NB4 (cell line): ENCODE measurements at regions not wholly inside any gene's neighbourhood (a gene's known extent, or its start where the extent isn't known, plus 50 kb on each side); places are given as distances from the start of the nearest gene placed in this dataset.

Experiments used
- CTCF ChIP-seq: IDR thresholded peaks from one replicate; pipeline ENCODE4 v1.5.1; 2012; ENCODE audit warnings: low read depth, low read length
- MAX ChIP-seq: IDR thresholded peaks from 2 replicates; pipeline ENCODE4 v1.6.1; 2011; ENCODE audit warnings: low read depth, low read length
- POLR2A ChIP-seq: IDR thresholded peaks from 2 replicates; pipeline ENCODE4 v1.6.1; 2011; ENCODE audit warnings: mild to moderate bottlenecking; ENCODE audit not compliant: insufficient read length; ENCODE audit errors: extremely low read depth

DNA sequence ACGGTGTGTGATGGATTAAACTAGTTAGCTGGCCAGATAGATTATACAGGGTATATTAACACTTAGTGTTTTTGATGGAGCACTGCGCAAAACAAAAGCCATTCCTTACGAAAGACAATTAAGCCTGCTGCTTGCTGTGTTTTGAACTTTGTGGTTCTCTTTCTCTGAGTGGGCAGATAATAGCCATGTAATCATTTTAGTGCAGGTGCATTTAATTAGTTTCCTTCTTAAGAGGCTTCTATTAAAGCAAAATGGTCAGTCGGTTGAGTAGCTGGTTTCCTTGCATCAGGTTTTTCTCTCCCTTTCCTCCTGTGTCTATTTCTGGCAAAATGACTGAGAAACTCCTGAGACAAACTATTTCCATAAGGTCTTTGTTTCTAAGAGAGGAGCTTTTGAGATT is 512.5 kb downstream of the DMAC1 start:
- no peak for TF ChIP-seq POLR2A
- TF ChIP-seq CTCF = no peak
- TF ChIP-seq MAX = no peak
